ENCODE measurements at regions not wholly inside any gene's neighbourhood (a gene's known extent, or its start where the extent isn't known, plus 50 kb on each side); places are given as distances from the start of the nearest gene placed in this dataset.

DNA sequence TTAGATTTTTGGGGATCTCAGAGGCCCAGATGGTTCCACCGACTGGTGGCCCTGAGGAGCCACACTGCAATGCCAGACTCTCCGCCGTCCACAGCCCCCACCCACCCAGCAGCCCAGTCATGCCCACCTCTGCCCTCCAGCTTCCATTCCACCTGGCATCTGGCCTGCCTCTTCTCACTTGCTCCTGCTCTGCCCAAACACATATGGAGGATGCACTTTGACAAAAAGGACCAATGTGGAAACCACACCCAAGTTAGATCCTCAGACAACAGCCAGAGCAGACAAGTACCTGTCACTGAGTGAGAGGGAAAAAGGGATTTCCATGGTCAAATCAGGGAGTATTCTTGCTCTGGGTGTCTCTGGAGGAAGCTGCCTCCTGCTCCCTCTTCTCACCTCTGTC is 120.6 kb upstream of the NXT1 start:
- DNase-seq: no peak

- no peak for DNase-seq
Observed at GRCh38 chr20:23228912-23229311, 121.7 kb upstream of the NXT1 start.

- no peak for DNase-seq
Observed at GRCh38 chr20:23227976-23228375, 122.6 kb upstream of the NXT1 start.

DNA sequence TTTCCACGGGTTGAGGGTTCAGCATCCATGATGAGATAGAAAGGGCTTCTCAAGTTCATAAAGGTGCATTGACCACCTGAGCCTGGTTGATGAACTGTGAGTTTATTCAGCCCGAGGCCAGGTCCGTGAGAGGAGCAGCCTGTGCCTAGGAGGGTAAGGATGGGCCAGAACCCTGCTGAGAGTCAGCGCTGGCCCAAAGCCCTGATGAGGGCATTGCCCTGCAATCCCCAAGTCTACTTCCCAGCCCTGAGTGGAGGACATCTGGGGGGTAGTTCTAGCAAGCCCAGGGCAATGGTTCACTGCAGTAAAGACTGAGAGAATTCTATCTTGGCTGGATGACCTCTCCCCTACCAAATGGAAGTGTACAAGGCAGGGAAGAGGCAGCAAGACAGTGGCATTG is 123.3 kb upstream of the NXT1 start:
- DNase-seq: no peak

- no peak for DNase-seq
Observed at GRCh38 chr20:23226612-23227265, 123.9 kb upstream of the NXT1 start.

DNA sequence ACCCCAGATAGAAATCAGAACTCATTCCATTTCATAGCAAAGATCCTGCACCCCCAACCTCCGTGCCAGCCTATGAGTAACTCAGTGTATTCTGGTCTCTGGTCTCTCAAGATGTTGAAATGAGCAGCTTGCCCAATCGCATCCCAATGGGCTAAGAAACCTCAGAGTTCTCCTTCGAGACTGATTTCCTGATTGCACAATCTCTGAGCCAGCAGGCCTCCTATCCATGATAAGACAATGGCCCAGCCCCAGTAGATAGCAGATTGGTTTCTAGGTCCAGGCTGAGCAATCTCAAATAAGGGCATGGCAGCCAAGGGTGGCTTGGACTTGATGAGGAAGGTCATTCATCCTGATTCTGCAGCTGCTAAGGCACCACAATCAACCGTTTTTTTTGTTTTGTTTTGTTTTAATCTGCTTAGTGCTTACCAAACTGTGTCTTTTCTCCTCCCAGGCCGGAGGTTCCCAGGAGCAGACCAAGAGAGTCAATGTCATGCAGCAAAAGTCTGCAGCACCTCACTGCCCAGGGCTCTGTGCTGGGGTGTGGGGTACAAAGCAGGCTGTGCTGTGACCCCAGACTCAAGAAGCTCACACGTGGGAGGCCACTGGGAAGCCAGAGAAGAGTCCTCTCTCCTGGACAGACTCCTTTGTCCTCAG is 125.1 kb upstream of the NXT1 start:
- peak; percentile 74 for DNase-seq

DNA sequence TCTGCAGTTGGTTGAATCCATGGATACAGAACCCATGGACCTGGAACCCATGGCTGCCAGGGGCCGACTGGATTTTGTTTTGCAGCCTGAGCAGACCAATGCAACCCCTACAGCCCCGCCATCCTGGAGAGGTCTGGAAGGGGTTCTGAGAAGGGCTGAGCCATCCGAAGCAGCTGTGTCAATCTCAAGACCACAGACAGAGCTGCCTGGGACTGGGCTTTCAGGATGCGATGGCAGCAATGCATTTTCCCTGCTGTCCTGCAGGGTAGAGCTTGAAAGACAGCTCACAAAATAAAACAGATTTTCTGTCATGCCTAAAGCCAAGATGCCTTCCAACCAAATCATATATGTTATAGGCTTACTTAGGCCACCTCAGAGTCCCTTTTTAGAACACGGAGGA is 125.8 kb upstream of the NXT1 start:
- DNase-seq: no peak

DNA sequence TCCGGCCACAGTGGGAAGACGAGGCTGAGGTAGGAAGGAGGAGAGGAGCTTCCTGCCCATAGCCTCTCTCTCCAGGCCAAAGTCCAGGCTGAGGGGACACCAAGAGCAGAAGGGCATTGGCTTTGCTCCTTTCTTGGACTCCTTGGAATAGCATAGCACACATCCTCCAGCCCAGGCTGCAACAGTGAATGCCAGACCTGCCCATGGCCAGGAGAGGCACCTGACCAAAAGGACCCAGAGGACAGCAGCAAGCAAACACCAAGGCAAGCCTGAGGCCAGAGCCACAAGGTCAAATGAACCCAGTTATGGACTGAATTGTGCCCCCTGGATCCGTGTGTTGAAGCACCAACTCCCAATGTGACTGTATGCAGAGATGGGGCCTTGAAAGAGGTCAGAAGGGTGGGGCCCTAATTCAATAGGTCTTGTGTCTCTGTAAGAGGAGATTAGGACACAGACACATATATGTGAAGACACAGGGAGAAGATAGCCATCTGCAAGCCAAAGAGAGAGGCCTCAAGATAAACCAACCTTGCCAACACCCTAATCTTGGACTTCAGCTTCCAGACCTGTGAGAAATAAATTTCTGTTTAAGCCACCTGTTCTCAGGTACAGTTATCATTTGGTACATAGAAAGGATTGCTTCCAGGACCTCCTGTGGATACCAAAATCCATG is 126.5 kb upstream of the NXT1 start:
- no peak for DNase-seq

DNA sequence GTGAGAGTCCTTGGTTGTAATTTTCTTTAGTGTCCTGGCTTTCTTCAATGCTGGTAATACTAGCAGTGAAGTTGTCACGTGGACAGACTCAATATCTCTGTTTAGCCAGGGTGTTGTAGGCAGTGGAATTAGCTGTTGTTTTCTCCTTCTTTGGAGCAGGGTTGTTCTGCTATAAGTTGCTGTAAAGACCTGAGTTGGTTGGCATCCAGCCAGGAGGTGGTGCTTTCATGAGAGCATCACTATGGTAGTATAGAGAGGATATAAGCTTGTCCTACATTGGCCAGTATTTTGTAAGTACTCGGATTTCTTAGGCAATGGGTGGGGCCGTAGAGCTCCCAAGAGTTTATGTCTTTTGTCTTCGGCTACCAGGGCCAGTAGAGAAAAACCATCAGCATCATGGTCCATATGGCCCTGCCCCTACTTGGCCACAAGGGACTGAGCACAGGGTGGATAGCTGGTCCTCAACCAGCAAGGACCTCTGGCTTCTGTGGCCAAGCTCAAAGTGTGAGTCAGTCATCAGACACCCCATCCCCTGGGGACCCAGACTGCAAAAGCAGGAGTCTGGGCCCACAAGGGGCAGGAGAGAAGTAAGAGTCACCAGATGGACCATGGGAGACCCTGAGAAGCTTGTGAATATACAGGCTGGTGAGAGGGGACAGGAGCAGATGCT is 127.9 kb upstream of the NXT1 start:
- no peak for DNase-seq

- DNase-seq: no peak
Observed at GRCh38 chr20:23217023-23217422, 130.9 kb upstream of the CD93 start.

- no peak for DNase-seq
Observed at GRCh38 chr20:23215344-23215995, 129.3 kb upstream of the CD93 start.

GRCh38 chr20:23214903-23215302 is 128.8 kb upstream of the CD93 start:
- no peak for DNase-seq

- no peak for DNase-seq
Observed at GRCh38 chr20:23212464-23212995, 126.4 kb upstream of the CD93 start.

DNA sequence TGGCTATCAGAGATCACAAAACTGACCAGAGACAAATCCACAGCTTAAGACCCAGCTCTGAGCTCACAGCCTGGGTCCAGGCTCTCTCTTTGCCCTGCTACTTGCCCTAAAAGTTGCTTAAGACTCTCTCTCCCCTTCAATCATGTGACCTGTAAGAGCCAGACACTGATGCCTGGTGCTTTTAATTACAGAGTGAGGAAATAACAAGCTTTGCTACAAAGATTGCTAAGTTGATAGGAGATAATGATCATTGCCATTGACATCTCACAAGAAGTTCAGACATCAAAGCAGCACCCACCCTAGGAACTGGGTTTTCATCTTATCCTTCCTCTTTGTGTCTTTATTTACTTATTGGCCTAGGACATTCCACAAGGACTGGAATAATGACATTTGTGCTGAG is 125.9 kb upstream of the CD93 start:
- no peak for DNase-seq

DNA sequence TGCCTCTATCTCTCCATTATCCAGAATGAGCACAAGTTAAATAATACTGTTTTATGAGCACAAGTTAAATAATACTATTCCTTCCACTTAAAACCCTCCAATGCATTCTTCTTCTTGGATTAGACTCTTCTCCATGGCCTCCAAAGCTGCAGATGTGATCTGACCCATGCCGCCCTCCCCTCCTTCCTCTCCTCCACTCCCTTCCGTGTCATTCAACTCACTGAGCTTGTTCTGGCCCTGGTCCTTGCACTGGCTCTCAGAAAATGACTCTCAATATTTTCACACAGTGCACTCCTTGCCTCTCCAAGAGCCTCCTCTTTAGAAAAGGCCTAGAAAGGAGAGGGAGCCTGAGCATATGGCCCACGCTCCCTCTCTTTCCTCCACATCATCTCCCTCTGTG is 125.0 kb upstream of the CD93 start:
- DNase-seq: no peak

DNA sequence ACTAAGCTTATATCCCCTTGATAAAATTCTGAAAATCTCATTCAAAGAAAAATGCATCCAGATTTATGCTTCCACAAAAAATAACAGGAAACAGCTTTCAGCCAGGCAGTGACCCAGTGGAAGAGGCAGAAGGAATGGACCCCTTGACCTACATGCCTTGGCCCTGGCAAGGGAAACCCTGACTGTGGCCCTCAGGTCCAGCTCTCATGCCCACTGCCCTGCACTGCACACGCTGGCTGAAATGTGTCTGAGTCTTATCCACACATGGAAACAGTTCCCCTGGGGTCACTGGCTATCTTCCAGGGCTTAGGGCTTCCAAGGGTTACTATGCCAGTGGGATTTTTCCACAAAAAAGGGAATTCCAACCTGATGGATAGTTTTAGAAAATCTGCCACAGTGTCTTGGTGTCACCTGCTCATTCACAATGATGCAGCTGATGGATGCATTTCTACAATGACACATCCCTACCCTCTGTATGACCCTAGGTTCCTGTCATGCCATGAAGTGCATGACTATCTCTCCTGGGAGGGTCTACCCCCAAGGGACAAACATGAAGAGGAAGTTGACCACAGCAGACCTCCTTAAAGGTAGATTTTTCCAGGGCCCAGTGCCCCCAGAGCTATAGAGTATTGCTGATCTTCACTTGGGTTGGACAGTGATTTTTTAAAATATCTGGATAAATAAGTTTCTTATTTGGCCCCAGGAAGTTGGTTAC is 121.9 kb upstream of the CD93 start:
- no peak for DNase-seq

GRCh38 chr20:23206995-23207394 is 120.9 kb upstream of the CD93 start:
- DNase-seq: no peak

GRCh38 chr20:23206061-23206460 is 119.9 kb upstream of the CD93 start:
- DNase-seq: no peak

- DNase-seq: no peak
Observed at GRCh38 chr20:23205611-23206041, 119.5 kb upstream of the CD93 start.

DNA sequence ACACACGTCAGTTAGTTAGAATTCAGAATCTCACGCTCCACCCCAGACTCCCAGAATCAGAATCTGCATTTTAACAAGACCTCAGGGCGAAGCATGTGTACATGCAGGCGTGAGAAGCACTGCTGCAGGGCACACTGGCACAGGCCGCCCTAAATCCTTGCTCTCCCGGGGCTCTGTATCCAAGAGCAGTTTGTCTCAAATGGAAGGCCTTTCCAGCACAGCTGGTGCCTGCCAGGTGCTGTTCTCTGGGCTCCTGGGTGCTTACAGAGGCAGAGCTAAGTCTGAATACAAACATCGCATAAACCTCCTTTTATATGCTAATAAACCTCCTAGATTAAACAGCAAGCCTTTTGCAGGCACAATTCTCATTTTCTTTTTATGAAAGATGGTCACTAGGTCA is 119.1 kb upstream of the CD93 start:
- no peak for DNase-seq

- no peak for DNase-seq
Observed at GRCh38 chr20:23203951-23204730, 118.0 kb upstream of the CD93 start.

GRCh38 chr20:23203310-23203709 is 117.2 kb upstream of the CD93 start:
- no peak for DNase-seq
